Suprapubic skin (tissue), 3 donors: ENCODE measurements at regions not wholly inside any gene's neighbourhood (a gene's known extent, or its start where the extent isn't known, plus 50 kb on each side); places are given as distances from the start of the nearest gene placed in this dataset.

ENCODE experiments used
- EP300 ChIP-seq: sonication (generic); formaldehyde crosslinking; IDR thresholded peaks from one replicate; pipeline ENCODE4 v1.6.1; 2017; ENCODE audit warnings: antibody characterized with exemption
- POLR2A ChIP-seq, 2 donors: fragments of 450-650 bp; IDR thresholded peaks; one replicate each; pipeline ENCODE4 v1.6.1; 2017; ENCODE audit warnings: antibody characterized with exemption in 2 of 2, mild to moderate bottlenecking in 2 of 2, moderate library complexity in 2 of 2
- TF ChIP-seq, protein P1 (sequence below), 2 donors: fragments of 200-600 bp in 1 of 2; fragments of 450-650 bp in 1 of 2; sonication (generic) in 1 of 2; IDR thresholded peaks; one replicate each; pipeline ENCODE4 v1.5.1; 2016 to 2019; ENCODE audit warnings: antibody characterized with exemption in 2 of 2, mild to moderate bottlenecking in 1 of 2, moderate library complexity in 1 of 2

DNA sequence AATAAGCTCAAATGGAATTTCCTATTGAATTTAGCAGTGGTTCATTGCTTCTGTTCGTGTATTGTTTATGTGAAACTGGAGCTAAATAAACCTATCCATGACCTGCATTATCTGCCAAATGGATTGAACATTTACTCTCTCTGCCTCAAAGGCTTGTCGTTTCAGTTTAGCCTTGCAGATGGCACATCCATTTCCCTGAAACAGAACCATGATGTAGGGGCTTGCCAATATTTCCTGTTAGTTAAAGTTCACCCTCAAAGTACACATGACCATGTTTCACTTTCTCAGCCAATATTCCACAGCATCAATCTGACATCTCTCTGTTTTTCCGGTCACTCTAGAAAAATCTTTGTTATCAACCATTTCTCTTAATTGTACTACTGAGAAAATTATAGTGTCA, 545.3 kb downstream of the TAF11L14 start:
- TF ChIP-seq, protein P1, sequence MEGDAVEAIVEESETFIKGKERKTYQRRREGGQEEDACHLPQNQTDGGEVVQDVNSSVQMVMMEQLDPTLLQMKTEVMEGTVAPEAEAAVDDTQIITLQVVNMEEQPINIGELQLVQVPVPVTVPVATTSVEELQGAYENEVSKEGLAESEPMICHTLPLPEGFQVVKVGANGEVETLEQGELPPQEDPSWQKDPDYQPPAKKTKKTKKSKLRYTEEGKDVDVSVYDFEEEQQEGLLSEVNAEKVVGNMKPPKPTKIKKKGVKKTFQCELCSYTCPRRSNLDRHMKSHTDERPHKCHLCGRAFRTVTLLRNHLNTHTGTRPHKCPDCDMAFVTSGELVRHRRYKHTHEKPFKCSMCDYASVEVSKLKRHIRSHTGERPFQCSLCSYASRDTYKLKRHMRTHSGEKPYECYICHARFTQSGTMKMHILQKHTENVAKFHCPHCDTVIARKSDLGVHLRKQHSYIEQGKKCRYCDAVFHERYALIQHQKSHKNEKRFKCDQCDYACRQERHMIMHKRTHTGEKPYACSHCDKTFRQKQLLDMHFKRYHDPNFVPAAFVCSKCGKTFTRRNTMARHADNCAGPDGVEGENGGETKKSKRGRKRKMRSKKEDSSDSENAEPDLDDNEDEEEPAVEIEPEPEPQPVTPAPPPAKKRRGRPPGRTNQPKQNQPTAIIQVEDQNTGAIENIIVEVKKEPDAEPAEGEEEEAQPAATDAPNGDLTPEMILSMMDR (IDR thresholded peaks at IDR 0.05) = no peak
- TF ChIP-seq POLR2A (IDR thresholded peaks at IDR 0.05) (no peak), EP300 (no peak)
